HepG2 (cell line): ENCODE measurements at regions not wholly inside any gene's neighbourhood (a gene's known extent, or its start where the extent isn't known, plus 50 kb on each side); places are given as distances from the start of the nearest gene placed in this dataset.

ENCODE experiments used
- ATAC-seq: fragments of 200-7000 bp; cut with Tn5 transposase; 3 replicates; pipeline ENCODE4 v1.9.1; 2020; ENCODE audit warnings: mild to moderate bottlenecking, moderate library complexity
- BruUV-seq: library from RNA; stranded (reverse); fragments of 400-500 nt; replicated peaks from 2 replicates; lab custom pipeline; 2021; lab: Mats Ljungman, UMichigan
- CTCF ChIA-PET: fragments of 300-600 bp; formaldehyde crosslinking; extraction: SDS; loops from one replicate; lab custom pipeline; 2021; ENCODE audit warnings: low total read pairs, inconsistent platforms, low intra/inter-chr PET ratio; lab: Yijun Ruan, JAX
- POLR2A ChIA-PET: fragments of 350-600 bp; sonication (Branson Sonifier 250); formaldehyde crosslinking; loops from one replicate; lab custom pipeline; 2020; ENCODE audit warnings: antibody characterized with exemption, inconsistent platforms; lab: Yijun Ruan, JAX
- DNase-seq: peaks from one replicate; pipeline ENCODE4 v3.0.0-alpha.2; 2015; ENCODE audit warnings: low spot score
- FAIRE-seq: peaks from 3 replicates; lab custom pipeline; 2011; peaks lifted over from hg19 to GRCh38; lab: Jason Lieb, UNC
- H2AFZ ChIP-seq: one replicate; pipeline ENCODE4 v1.6.1; 2011; ENCODE audit warnings: low read length, inconsistent platforms
- H3K27ac ChIP-seq: fragments of 300-600 bp; 3 replicates; pipeline ENCODE4 v1.8.0; 2011; ENCODE audit warnings: mixed run types, mild to moderate bottlenecking, mixed read lengths, low read length, inconsistent platforms; ENCODE audit not compliant: insufficient read depth; ENCODE audit errors: extremely low read length
- H3K27me3 ChIP-seq, 2 experiments: fragments of 200-600 bp in 1 of 2; 2 replicates in 1 of 2; 3 replicates in 1 of 2; pipeline versions ENCODE4 v1.6.0 to v1.8.0; 2011; ENCODE audit warnings: low read length in 2 of 2, mild to moderate bottlenecking in 2 of 2, moderate library complexity in 2 of 2, inconsistent platforms in 1 of 2; ENCODE audit not compliant: insufficient read depth in 2 of 2, control insufficient read depth in 1 of 2
- H3K36me3 ChIP-seq, 2 experiments: fragments of 200-600 bp in 1 of 2; replicated peaks in 1 of 2; 2 replicates in 1 of 2; 3 replicates in 1 of 2; pipeline versions ENCODE4 v1.5.1 to v1.8.0; 2011; ENCODE audit warnings: low read length in 2 of 2, inconsistent platforms in 1 of 2; ENCODE audit not compliant: insufficient read depth in 2 of 2, control insufficient read depth in 1 of 2
- H3K4me1 ChIP-seq: 2 replicates; pipeline ENCODE4 v1.5.1; 2012; ENCODE audit warnings: low read length, inconsistent platforms; ENCODE audit not compliant: insufficient read depth
- H3K4me2 ChIP-seq: 2 replicates; pipeline ENCODE4 v1.6.0; 2011; ENCODE audit warnings: low read depth, low read length, inconsistent platforms
- H3K4me3 ChIP-seq, 3 experiments: fragments of 200-600 bp in 1 of 3; sonication (generic), shearing (Covaris generic) in 1 of 3; replicated peaks in 1 of 3; 2 replicates each; pipeline ENCODE4 v1.5.1; 2011 to 2016; ENCODE audit warnings: low read length in 3 of 3, inconsistent platforms in 2 of 3, low read depth in 2 of 3, mild to moderate bottlenecking in 2 of 3, control low read depth in 1 of 3, mixed read lengths in 1 of 3; ENCODE audit not compliant: insufficient read depth in 1 of 3
- H3K79me2 ChIP-seq: one replicate; pipeline ENCODE4 v1.6.1; 2011; ENCODE audit warnings: low read length, inconsistent platforms; ENCODE audit not compliant: insufficient read depth
- H3K9ac ChIP-seq: 2 replicates; pipeline ENCODE4 v1.6.0; 2011; ENCODE audit warnings: mild to moderate bottlenecking, low read depth, low read length, inconsistent platforms; ENCODE audit not compliant: insufficient read depth
- H3K9me3 ChIP-seq: 2 replicates; pipeline ENCODE4 v1.5.1; 2012; ENCODE audit warnings: mild to moderate bottlenecking, low read length
- H4K20me1 ChIP-seq: 2 replicates; pipeline ENCODE4 v1.6.0; 2011; ENCODE audit warnings: inconsistent platforms, mild to moderate bottlenecking, low read length, moderate library complexity; ENCODE audit not compliant: insufficient read depth
- AKAP8 ChIP-seq: sonication (generic); formaldehyde crosslinking; IDR thresholded peaks from 2 replicates; pipeline ENCODE4 v1.5.1; 2020; ENCODE audit warnings: mild to moderate bottlenecking, missing genetic modification reagents
- CREB1 ChIP-seq, 2 experiments: fragments of 450-650 bp in 1 of 2; IDR thresholded peaks; 2 replicates each; pipeline ENCODE4 v1.6.1; 2016 to 2017; ENCODE audit warnings: control low read depth in 1 of 2, mild to moderate bottlenecking in 1 of 2, missing compliant biosample characterization in 1 of 2, missing genetic modification characterization in 1 of 2
- HOXA7 ChIP-seq: sonication (generic); formaldehyde crosslinking; IDR thresholded peaks from 2 replicates; pipeline ENCODE4 v1.8.1; 2022; ENCODE audit warnings: mild to moderate bottlenecking, missing genetic modification reagents, moderate library complexity
- MEIS2 ChIP-seq: sonication (generic); formaldehyde crosslinking; IDR thresholded peaks from 2 replicates; pipeline ENCODE4 v1.9.0; 2021; ENCODE audit warnings: mild to moderate bottlenecking, missing genetic modification reagents
- NFE2L1 ChIP-seq: sonication (generic); formaldehyde crosslinking; IDR thresholded peaks from 2 replicates; pipeline ENCODE4 v1.4.0; 2020; ENCODE audit warnings: missing genetic modification reagents, mild to moderate bottlenecking, borderline replicate concordance
- POLR2A ChIP-seq, 2 experiments: IDR thresholded peaks; 2 replicates each; pipeline ENCODE4 v1.6.1; 2011; ENCODE audit warnings: low read depth in 2 of 2, low read length in 2 of 2, mild to moderate bottlenecking in 1 of 2, moderate library complexity in 1 of 2; ENCODE audit not compliant: insufficient read depth in 1 of 2
- TP53 ChIP-seq: sonication (generic); formaldehyde crosslinking; conservative IDR thresholded peaks from 2 replicates; pipeline ENCODE4 v1.4.0; 2020; ENCODE audit warnings: missing genetic modification reagents
- ZEB1 ChIP-seq: IDR thresholded peaks from 2 replicates; pipeline ENCODE4 v1.6.1; 2012; ENCODE audit warnings: mild to moderate bottlenecking, low read depth, inconsistent platforms; ENCODE audit not compliant: insufficient replicate concordance
- ZGPAT ChIP-seq: IDR thresholded peaks from 2 replicates; pipeline ENCODE4 v1.6.1; 2016; ENCODE audit warnings: mild to moderate bottlenecking
- ZKSCAN8 ChIP-seq: IDR thresholded peaks from 2 replicates; pipeline ENCODE4 v1.6.1; 2016; ENCODE audit warnings: borderline replicate concordance, missing genetic modification reagents, missing compliant biosample characterization
- ZNF124 ChIP-seq: sonication (generic); formaldehyde crosslinking; IDR thresholded peaks from 2 replicates; pipeline ENCODE4 v1.4.0; 2020; ENCODE audit warnings: missing genetic modification reagents
- ZNF572 ChIP-seq: sonication (generic); formaldehyde crosslinking; IDR thresholded peaks from 2 replicates; pipeline ENCODE4 v1.5.1; 2020; ENCODE audit warnings: mild to moderate bottlenecking, missing genetic modification reagents
- ZNF614 ChIP-seq: IDR thresholded peaks from 2 replicates; pipeline ENCODE4 v1.6.1; 2018; ENCODE audit warnings: missing biosample characterization, missing genetic modification reagents, inconsistent platforms, borderline replicate concordance
- ZNF616 ChIP-seq: sonication (generic); formaldehyde crosslinking; IDR thresholded peaks from 2 replicates; pipeline ENCODE4 v1.5.0; 2020; ENCODE audit warnings: low read depth, mild to moderate bottlenecking, missing genetic modification reagents
- ZNF703 ChIP-seq: sonication (generic); formaldehyde crosslinking; IDR thresholded peaks from 2 replicates; pipeline ENCODE4 v1.5.1; 2020; ENCODE audit warnings: missing genetic modification reagents, mild to moderate bottlenecking, moderate library complexity, borderline replicate concordance
- ZNF879 ChIP-seq: sonication (generic); formaldehyde crosslinking; IDR thresholded peaks from 2 replicates; pipeline ENCODE4 v1.8.1; 2023; ENCODE audit warnings: missing genetic modification reagents
- WGBS: methylation state at CpG from one replicate; pipeline ENCODE4 v1.1.6; 2017; ENCODE audit warnings: low lambda C conversion rate; 5-methylcytosine and 5-hydroxymethylcytosine counted together
- in situ Hi-C: cut with HindIII; loops from 2 replicates; pipeline ENCODE4 v1.10.0; 2017; ENCODE audit warnings: low pct_unique_long_range_greater_than_20kb; ENCODE audit not compliant: extremely low pct_ligation_motif_present
- intact Hi-C: fragments of 100-400 bp; cut with micrococcal nuclease; formaldehyde crosslinking; loops from one replicate; pipeline ENCODE4 v1.10.0; 2022; ENCODE audit not compliant: unreplicated experiment
- TF ChIP-seq, protein P1 (sequence below): sonication (generic); formaldehyde crosslinking; IDR thresholded peaks from 2 replicates; pipeline ENCODE4 v1.4.0; 2020; ENCODE audit warnings: missing genetic modification reagents, borderline replicate concordance
- TF ChIP-seq, protein P2 (sequence below): sonication (generic); formaldehyde crosslinking; conservative IDR thresholded peaks from 2 replicates; pipeline ENCODE4 v1.8.1; 2023; ENCODE audit warnings: missing genetic modification reagents

DNA sequence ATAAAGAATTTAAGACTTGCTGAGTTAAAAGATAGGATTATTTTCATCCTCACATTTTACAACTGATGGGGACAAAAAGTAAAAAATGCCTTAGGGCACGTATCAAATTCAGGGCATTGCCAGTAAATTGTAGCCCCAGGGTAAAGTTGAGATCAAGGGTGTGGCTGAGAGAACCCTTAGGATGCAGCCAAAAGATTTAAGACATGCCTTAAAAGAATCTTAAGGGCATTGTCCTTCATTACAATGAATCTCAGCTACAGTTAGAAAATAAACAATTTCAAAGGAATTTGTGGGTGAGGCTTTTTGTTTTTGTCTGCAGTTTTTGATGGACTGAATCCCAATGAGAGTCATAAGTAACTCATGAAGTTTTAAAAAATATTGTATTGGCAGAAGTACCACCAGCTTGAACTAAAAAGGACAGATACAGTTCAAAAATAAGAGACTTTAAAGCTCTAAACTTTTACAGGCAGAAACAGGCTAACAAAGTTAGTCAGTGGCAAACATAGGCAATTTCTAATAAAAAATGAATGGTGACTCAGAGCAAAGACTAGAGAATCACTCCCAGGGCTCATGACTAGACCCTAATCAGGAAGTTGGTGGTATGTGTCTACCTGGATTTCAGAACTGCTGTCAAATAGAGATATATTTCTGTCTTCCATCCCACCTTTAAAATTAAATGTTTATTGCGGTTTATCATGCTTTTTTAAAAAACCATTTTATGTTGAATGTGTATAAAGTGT lies 165.1 kb upstream of the SNX7 start:
- Histone ChIP-seq H3K79me2 (no peaks in the 10 kb centered on the region), H3K4me3 (no peak overlapping the region), H3K4me2 (no peak overlapping the region), H2AFZ (no peak overlapping the region), H3K36me3 (no peaks in the 10 kb centered on the region), H3K27ac (no peak overlapping the region), H3K9me3 (peaks cover 16% of the 10 kb centered on the region; the same call in 1 of the 2 replicates), H3K4me1 (no peaks in the 10 kb centered on the region), H3K27me3 (no peaks in the 10 kb centered on the region), H4K20me1 (no peaks in the 10 kb centered on the region), H3K9ac (no peak overlapping the region)
- DNase-seq = no peak
- TF ChIP-seq ZNF124 (CRISPR knock-in tag) (no peak), ZNF614 (no peak), HOXA7 (CRISPR knock-in tag) (no peak), NFE2L1 (CRISPR knock-in tag) (no peak), AKAP8 (no peak), MEIS2 (CRISPR knock-in tag) (no peak), TP53 (CRISPR knock-in tag) (no peak), ZKSCAN8 (CRISPR knock-in tag) (no peak), POLR2A (IDR thresholded peaks at IDR 0.05; ENCODE audit: insufficient read depth in 1 of 2, low read depth in 2 of 2, low read length in 2 of 2) (no peak), ZGPAT (no peak), ZNF879 (CRISPR knock-in tag) (no peak), ZNF616 (CRISPR knock-in tag) (no peak), ZEB1 (no peak), CREB1 (IDR thresholded peaks at IDR 0.05) (no peak), CREB1 (CRISPR knock-in tag; IDR thresholded peaks at IDR 0.05) (no peak), ZNF572 (CRISPR knock-in tag) (no peak), ZNF703 (CRISPR knock-in tag) (no peak)
- TF ChIP-seq, protein P1, sequence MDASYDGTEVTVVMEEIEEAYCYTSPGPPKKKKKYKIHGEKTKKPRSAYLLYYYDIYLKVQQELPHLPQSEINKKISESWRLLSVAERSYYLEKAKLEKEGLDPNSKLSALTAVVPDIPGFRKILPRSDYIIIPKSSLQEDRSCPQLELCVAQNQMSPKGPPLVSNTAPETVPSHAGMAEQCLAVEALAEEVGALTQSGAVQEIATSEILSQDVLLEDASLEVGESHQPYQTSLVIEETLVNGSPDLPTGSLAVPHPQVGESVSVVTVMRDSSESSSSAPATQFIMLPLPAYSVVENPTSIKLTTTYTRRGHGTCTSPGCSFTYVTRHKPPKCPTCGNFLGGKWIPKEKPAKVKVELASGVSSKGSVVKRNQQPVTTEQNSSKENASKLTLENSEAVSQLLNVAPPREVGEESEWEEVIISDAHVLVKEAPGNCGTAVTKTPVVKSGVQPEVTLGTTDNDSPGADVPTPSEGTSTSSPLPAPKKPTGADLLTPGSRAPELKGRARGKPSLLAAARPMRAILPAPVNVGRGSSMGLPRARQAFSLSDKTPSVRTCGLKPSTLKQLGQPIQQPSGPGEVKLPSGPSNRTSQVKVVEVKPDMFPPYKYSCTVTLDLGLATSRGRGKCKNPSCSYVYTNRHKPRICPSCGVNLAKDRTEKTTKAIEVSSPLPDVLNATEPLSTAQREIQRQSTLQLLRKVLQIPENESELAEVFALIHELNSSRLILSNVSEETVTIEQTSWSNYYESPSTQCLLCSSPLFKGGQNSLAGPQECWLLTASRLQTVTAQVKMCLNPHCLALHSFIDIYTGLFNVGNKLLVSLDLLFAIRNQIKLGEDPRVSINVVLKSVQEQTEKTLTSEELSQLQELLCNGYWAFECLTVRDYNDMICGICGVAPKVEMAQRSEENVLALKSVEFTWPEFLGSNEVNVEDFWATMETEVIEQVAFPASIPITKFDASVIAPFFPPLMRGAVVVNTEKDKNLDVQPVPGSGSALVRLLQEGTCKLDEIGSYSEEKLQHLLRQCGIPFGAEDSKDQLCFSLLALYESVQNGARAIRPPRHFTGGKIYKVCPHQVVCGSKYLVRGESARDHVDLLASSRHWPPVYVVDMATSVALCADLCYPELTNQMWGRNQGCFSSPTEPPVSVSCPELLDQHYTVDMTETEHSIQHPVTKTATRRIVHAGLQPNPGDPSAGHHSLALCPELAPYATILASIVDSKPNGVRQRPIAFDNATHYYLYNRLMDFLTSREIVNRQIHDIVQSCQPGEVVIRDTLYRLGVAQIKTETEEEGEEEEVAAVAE (CRISPR knock-in tag) = no peak
- TF ChIP-seq, protein P2, sequence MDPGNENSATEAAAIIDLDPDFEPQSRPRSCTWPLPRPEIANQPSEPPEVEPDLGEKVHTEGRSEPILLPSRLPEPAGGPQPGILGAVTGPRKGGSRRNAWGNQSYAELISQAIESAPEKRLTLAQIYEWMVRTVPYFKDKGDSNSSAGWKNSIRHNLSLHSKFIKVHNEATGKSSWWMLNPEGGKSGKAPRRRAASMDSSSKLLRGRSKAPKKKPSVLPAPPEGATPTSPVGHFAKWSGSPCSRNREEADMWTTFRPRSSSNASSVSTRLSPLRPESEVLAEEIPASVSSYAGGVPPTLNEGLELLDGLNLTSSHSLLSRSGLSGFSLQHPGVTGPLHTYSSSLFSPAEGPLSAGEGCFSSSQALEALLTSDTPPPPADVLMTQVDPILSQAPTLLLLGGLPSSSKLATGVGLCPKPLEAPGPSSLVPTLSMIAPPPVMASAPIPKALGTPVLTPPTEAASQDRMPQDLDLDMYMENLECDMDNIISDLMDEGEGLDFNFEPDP = no peak
- FAIRE-seq = no peak
- CTCF ChIA-PET = no interaction called here
- in situ Hi-C loops = no loop called here
- POLR2A ChIA-PET = no interaction called here
- intact Hi-C loops = no loop called here
- no peak for ATAC-seq
- 0% methylated on average over 2 of the region's 2 CpGs for WGBS
- BruUV-seq = no TSS peak
